ENCODE measurements at regions not wholly inside any gene's neighbourhood (a gene's known extent, or its start where the extent isn't known, plus 50 kb on each side); places are given as distances from the start of the nearest gene placed in this dataset.

DNA sequence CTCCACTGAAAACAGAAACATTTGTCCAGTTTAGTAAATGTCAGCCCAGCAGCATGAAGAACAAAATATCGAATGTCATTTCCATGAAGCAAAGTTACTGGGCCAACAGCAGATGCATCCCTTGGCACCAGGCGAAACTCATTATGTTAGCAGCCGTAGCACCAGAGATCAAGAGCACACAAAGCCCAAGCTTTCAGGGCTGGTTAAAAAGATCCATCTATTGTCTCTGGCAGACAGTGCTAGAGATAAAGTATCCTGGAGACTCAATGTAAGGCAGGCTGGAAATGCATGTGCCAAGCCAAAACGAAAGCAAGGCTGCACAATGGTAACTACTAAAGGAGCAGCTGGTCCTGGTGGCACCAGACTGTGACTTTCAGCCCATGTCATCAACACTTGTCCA, 120.3 kb upstream of the PLEKHG7 start:
- DNase-seq (ENCODE audit: low spot score), result no peak

DNA sequence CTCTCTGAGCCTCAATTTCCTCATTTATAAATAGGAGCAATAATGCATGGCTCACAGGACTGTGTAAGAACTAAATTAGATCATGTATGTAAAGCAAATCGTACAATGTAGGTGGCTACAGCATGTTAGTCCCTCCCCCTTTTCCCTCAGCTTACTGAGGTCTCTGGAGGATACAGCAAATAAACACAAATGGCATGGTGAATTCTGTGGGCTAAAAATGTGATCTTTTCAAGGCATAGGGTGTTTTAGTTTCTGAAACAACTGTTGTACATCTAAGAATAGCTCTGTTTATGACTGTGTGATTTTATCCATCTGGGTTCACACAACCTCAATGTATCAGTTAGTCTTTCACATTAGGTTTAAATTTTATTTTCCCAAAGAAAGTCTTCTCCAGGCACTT, 121.2 kb upstream of the PLEKHG7 start:
- DNase-seq (ENCODE audit: low spot score), result no peak

DNA sequence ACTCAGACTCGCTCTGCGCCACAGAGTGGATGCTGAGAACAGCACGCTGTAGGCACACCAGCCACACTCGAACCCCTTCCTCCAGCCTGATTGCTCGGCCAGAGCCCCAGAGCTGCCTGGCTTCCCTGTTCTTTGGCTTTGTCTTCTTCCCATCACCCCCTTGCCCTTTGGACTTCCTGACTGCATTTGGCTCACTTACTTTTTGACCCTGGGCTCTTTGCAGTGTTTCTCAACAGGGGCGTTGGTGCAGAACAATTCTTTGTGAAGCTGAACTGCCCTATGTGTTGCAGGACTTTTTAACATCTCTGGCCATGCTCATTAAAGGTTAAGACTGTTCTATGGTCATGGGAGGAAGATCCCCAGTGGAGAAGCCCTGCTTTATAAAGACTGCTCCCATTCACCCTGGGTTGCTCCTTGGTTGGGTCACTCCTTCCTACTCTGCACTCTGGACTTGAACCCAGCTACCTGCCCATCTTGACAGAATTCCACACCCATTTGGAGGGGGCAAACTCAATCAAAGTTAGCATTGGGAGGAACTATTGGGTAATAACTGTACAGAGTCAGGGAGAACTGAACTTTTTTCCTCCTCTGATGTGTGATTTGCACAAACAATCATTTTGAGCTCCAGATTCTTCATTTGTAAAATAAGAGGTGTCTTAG, 127.7 kb upstream of the PLEKHG7 start:
- DNase-seq (ENCODE audit: low spot score), result no peak

DNA sequence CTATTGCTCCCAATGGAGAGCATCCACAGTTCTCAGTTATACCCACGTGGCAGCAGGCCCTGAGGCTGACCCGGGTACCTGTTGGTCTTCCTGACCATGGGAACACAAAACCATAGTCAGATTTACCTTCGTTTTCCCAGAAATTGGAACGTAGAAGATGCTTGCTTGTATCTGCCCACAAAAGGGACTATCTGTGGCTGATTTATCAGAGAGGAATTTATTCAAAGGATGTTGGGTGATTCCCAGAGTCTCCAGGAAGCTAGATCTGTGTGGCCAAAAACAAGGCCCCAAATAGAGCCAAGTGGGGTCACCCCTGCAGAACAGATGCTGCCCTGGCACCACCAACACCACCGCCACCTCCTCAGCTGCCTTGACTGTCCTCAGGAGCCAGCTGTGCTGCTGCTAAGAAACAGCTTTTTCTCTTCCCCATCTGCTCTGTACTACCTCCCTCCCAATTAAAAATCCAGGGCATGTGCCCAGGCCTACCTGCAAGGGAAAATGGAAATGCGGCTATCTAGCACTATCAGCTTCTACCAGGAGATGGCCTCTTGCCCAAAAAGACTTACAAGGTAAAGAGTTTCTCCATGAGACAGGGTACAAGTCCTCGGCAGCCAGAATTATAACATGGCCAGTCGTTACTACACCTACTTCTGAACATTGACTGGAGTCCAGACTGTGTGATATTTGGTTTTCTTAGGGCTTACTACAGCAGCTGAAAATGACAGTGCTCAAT, 128.6 kb upstream of the PLEKHG7 start:
- DNase-seq (ENCODE audit: low spot score), result peak; percentile 25

DNA sequence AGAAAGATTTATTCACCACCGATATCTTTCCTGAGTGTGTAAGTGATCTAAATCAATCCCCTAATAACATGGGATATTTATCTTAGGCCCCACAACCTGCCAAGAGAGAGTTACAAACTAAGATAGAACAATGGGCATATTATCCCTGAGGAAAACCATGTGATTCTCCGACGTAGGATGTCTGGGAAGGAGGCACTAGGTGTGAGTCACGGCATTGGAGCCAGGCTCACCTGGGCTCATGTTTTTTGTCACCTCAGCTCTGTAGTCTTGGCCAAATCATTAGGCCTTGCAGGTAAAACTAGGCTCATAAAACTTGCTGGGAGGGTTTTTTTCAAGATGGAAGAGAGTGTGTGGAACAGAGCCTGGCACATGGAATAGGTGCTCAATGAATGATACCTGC, 129.7 kb upstream of the PLEKHG7 start:
- DNase-seq (ENCODE audit: low spot score), result no peak

DNA sequence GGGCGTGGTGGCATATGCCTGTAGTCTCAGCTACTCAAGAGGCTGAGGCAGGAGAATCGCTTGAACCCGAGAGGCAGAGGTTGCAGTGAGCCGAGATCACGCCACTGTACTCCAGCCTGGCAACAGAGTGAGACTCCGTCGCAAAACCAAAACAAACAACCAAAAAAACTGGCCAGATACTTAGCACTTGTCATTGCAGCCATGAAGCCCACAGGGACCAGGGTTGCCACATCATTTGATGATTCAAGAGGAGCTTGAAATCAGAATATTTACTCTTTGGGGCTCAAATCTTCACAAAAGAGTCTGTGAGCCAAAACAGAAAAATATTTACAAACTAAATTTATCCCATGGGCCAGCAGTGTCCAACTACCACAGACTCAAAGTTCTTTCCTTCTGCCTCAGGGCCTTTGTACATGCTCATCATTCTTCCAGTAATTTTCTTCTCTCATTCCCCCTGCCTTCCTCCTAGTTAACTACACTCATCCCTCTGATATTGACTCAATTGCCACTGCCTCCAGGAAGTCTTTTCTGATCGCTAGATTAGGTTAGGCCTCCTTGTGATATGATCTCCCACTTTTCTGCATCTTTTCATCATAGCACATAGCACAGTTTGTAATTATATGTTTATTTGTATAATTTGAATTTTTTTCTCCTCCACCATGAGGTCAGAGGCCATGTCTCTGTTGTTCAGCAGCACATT, 130.8 kb upstream of the PLEKHG7 start:
- DNase-seq (ENCODE audit: low spot score), result no peak

DNA sequence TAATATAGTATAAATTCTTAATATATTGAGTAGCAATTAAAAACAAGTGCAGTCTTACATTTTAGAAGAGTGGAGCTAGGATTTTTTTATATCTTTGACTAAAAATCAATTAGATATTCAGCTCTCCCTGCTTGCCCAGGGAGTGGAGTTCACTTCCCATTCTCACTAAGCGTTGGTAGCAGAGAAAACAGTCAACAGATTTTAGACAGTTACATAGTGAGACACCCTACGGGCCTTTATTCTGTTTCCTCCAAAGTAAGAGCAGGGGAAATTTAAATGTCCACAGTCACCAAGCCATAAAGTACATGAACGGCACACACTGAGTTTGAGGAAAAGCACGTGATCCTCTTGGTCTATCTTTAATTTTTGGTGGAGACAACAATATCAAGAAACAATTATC, 131.6 kb upstream of the PLEKHG7 start:
- no peak for DNase-seq (ENCODE audit: low spot score)

DNA sequence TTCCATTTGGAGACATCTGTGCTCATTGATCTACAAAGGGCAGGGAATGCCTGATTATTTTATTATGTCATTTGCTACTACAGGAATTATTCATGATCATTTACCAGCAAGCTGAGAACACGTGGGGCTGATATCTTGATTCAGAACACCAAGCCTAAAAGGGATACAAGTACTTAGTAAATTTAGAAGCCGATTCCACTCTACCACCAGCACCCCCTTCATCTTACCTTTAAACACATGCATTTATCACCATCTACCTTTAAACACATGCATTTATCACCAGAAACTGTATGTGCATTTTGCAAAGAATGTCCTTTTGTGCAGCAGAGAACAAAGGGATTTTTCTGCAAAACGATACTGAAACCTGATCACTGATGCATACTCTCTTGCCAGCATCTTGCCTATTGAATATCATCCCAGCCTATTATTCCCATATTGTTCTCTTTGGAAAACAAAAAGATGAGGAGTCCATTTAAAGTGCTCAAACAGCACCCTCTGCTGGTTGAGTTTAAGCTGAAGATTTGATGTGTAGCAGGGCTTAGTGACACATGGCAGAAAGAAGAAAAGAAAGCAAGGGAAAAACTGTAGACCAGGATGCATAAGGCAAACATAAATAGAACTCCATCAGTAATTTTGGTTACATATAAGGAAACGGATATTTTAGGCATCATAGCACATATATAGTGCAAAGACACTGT, 132.6 kb upstream of the PLEKHG7 start:
- DNase-seq (ENCODE audit: low spot score), result peak; percentile 70

DNA sequence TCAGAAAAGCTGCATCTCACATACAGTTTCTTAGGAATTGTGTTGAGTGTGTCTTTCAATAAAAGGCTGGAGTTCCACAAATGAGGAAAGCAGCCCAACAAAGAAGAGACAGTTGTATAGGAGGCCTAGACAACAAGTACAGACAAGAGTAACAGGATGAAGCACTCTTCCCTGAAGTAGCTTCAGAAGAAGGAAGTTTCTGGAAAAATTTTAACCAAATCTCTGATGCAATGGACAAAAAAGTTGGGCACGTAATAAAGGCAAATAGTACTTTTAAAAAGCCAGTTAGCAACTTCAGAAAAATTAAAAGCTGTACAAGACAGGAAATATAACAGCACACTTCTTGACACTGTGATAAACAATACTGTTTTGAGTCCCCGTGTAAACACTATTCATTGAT, 134.1 kb upstream of the PLEKHG7 start:
- no peak for DNase-seq (ENCODE audit: low spot score)

DNA sequence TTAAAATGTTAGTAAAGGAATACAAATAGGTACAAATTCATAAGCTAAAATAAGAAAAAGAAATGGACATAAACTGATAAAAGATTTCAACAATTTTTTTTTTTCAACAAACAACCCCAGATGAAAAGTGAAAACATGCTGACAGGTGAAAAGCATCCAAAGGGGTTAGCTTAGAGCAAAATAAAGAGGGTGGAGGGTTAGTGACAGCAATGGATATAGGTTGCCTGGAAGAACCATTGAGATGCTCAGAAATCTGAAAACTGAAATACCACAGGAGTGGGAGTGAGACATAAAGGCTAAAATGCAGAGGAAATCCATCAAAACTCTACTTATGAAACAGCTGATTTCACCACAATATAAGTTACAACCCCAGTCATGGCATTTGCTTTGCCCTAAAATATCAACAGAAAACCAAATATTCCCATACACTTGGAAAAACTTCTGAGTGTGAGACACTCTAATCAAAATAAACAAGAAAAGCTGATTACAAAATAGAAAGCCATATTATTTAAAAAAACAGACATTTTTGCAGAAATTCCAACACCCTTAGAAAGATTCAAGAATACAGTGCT, 136.3 kb upstream of the PLEKHG7 start:
- DNase-seq (ENCODE audit: low spot score), result no peak

DNA sequence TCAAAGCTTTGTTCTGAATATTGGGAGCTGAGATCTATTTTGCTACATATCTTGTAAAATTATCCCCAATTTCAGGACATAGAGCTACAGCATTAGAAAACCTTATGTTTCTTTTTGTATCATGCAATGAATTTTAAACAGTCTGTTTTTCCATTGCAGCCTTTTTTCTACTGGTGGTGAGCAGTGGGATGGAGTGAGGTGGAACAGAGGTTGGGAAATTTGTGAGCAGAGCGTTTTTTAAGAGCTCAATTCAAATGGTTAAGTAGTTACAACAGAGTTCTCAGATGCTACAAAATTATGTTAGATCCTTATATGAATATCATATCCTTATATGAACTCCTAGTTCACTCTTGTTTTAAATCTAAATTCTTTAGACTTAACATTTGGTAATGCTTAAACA, 139.0 kb upstream of the PLEKHG7 start:
- no peak for DNase-seq (ENCODE audit: low spot score)

DNA sequence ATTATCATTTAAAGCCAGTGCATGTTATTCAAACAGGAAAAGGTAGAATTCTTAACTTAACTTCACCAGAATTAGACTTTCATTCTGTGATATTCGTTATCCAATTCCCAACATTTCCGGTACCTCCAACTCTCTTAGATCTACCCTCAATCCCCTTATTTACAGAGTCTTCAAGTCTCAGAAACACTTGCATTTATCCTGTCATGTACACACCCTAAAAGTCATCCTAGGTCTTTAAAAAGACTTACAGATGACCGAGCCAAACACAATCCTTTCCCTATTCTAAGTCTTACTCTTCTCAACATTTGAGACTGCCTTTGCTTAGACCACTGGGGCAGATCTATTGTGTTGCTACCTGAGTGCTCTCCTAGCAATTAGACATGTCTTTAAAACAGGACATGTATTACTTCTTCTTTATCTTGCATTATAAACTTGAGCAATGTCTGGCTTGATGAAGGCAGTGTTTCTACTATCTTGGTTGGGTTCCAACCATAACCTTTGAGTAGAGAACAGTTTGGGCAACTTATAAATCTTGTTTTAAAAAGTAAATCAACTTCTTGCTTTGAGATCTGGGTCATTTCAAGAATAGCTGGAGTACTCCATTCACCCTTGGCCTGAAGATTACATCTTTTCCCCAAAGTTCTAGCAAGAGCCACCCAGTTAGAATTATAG, 140.6 kb upstream of the PLEKHG7 start:
- no peak for DNase-seq (ENCODE audit: low spot score)

DNA sequence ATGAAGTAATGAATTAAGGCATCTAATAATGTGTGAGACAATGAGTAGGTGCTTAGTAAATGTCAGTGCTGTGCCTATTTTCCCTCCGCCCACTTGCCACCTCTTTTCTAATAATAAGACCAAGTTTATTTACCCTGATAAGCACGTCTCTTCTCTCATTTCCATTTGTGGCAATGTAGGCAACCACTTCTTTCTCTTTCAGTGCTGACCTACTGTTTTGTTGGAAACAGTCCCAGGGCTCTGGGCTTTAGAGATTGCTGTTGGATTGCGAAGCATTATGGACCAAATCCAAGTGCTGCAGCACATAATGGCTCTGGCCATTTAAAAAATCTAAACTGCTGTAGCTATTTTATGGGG, 141.3 kb upstream of the PLEKHG7 start:
- DNase-seq (ENCODE audit: low spot score), result no peak

DNA sequence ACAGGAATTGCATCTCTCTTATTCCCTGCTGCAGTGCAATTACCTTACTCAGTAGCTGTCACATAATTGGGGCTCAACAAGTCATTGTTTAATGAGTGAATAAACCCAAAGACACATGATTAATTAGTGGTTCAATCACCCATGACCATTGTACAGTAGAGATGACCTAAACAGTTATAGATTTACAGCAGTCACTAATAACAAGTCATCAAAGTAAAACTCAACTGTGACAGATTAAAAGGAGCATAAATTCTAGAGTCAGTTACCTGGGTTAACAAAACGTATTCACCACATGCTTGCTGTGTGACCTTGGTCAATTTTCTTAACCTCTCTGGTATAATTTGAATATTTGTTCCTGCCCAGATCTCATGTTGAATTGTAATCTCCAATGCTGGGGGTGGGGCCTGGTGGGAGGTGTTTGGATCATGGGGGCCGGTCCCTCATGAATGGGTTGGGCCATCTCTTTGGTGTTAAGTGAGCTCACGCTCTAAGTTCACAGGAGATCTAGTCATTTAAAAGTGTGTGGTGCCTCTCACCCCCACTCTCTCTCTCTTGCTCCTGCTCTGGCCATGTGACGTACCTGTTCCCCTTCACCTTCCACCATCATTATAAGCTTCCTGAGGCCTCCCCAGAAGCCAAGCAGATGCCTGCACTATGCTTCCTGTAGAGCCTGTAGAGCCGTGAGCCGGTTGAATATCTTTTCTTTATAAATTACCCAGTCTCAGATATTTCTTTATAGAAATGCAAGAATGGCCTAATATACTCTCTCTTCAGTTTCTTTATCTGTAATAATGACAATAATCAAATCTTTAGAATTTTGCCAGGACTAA, 141.9 kb upstream of the PLEKHG7 start:
- no peak for DNase-seq (ENCODE audit: low spot score)

DNA sequence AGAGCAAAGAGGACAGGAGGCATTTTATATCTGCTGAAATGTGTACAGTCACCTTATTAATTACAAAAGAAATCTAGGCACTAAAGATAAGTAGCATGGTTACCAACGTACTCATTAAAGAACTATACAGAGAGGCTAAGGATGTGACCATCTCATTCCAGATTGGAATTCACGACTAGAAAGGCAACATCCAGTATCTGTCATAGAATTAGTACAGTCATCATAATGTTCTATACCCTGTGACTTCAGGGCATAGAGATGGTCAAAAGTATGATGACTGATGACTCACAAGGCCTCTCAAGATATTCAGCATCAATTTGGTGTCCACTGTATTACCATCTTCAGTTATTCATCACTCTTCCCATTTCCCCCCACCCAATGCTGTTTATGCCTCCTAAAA, 144.0 kb upstream of the PLEKHG7 start:
- DNase-seq (ENCODE audit: low spot score), result peak; percentile 32

DNA sequence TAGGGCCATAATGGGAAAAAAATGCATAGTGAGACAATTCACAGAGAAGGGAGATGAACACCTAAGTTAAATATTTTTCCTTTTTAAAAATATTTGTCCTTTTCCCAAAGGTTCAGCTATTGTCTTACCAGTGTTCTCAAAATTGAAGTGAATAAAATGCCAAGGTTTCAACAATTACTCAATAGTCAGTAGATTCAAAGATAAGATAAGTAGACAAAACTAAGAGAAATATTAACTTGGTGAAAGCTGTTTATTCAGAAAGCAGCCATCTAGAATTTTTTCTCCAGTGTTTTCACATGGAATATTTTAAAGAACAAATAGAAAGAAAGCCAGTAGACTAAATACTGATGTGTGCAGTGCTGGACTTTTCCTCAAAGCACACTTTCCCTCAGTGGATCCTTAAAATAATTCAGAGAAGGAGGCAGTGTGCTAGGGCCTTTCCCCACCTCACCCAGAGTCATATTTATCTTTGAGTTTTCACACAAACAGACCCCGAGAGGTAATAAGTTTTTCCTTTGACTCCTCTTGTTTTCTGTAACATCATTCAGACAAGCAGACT, 144.5 kb upstream of the PLEKHG7 start:
- DNase-seq (ENCODE audit: low spot score), result no peak

DNA sequence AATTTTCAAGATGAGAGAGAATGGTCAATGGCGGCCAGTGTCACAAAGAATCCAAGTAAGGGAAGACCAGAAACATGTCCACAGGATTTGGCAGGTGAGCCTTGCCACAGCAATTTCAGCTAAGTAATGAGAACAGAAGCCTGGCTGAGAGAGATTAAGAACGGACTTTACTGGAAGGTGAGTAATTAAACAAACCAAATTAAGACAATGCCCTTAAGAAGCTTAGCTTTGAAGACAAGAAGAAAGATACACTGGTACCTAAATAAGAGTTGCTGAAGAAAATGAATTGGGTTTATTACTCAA, 145.4 kb upstream of the PLEKHG7 start:
- DNase-seq (ENCODE audit: low spot score), result no peak

DNA sequence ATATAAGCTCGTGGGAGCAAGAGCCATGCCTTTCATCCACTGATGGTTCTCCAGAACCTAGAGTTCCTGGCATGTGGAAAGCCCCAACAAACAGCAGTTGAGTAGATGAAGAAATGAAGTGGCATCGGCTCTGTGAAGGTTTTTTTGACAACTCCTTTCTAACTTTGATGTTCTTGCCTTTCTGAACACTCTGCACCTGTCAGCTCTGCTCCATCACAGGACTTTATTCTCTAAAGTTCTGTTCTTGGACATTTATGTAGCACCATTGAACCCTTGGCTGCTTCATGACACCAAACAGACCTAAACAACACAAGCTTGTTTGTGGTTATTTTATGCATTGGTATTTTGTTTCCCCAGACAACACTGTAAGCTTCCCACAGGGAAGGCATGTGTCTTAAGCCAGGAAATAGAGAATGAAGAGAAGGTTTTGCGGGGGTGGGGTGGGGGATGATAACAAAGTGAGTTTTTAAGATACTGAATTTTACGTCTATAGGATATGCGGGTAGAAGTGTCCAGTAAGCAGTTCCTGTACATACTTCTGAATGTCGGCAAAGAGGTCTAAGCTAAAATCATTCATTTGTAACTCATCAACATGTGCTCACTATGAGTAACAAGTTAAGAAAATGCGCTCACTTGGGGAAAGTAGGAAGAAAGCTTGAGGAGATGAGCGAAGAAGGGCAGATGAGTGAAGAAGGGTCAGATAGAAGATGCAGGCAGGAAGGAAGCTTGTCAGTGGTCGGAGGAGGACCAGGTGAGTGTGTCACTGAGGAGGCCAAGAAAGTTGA, 146.0 kb upstream of the PLEKHG7 start:
- no peak for DNase-seq (ENCODE audit: low spot score)

DNA sequence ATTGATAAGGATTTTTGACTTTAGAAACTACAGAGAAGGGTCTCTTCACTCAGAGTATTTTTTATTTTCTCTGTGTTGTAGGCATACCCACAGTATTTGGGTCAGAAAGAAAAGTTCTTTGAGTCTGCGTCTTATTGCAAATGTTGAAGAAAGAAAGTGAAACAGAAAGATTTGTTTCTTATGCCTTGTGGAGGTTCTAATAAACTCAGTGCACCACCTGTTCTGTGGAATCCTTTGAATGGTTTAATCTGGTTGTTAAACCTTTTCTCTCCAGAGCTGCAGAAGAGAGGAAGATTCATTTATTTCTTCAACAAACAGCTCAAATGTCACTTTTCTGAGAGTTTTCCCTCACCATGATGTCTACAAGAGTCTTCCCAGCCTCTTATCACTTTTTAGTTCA, 146.6 kb upstream of the PLEKHG7 start:
- DNase-seq (ENCODE audit: low spot score), result no peak
